ENCODE measurements at regions not wholly inside any gene's neighbourhood (a gene's known extent, or its start where the extent isn't known, plus 50 kb on each side); places are given as distances from the start of the nearest gene placed in this dataset.

DNA sequence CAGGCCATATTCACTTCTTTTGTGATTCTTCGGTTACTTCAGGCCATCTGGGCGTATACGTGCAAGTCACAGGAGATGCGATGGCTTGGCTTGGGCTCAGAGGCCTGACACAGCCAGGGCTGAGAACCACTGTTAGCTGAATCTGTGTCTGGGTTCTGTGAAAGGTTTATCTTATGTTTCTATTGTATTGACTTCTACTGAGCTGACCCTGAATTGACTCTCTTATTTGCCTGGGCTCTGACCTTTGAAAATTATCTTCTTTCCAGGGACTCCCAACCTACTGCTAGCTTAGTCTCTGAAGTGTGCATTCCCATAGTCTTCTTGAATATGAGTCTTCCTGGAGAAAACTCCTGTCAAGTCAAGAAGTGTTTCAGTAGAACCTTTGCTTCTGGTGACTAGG, 226.4 kb upstream of the SOX4 start:
- Histone ChIP-seq H3K27ac (no peak overlapping the region), H3K4me3 (no peak overlapping the region), H3K4me1 (replicated peaks in 1 of 2) (peaks cover 2 to 9% of the 10 kb centered on the region in 2 donors)
- ATAC-seq (replicated peaks in 6 of 8): no peak
- in situ Hi-C loops (cut with MboI; ENCODE audit: low pct_unique_long_range_greater_than_20kb in 2 of 9, low sequenced_read_pairs in 9 of 9, unreplicated experiment in 9 of 9): no loop called here
- WGBS, 10 experiments: 83 to 100% (median 98%) methylated on average over 1 to 4 of the region's 4 CpGs; no CpG with 5 or more reads in 6 of the 10 experiments

DNA sequence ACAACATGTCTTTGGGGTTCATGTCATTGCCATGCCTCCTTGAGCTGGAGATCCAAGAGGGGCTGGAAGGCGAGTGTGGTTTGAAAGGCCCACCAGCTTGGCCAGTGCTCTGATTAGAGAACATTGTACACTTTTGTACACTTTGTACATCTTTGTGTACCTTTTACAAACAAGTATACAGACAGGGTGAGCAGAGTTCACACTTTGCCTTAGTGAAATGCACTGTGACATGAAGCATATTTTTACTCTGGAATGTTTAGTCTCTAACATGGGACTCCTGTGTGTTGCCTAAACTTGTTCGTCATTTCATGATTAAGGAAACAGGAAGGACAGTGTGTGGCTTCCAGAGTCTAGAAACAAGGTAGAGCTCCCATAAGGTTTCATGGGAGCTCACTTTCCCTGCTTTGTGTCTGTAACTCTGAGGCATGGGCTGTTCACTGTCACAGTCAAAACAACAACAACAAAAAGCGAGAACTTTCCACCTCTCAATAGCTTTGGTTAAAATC, 225.8 kb upstream of the SOX4 start:
- no peak overlapping the region for H3K4me3 ChIP-seq
- H3K27ac ChIP-seq: no peak overlapping the region
- no peak for ATAC-seq (replicated peaks in 6 of 8)
- peaks cover 2 to 9% of the 10 kb centered on the region in 2 donors for H3K4me1 ChIP-seq (replicated peaks in 1 of 2)
- in situ Hi-C loops (cut with MboI; ENCODE audit: low pct_unique_long_range_greater_than_20kb in 2 of 9, low sequenced_read_pairs in 9 of 9, unreplicated experiment in 9 of 9): no loop called here
- 62 to 100% (median 97%) methylated on average over 1 to 3 of the region's 3 CpGs; no CpG with 5 or more reads in 1 of the 10 experiments for WGBS, 10 experiments

DNA sequence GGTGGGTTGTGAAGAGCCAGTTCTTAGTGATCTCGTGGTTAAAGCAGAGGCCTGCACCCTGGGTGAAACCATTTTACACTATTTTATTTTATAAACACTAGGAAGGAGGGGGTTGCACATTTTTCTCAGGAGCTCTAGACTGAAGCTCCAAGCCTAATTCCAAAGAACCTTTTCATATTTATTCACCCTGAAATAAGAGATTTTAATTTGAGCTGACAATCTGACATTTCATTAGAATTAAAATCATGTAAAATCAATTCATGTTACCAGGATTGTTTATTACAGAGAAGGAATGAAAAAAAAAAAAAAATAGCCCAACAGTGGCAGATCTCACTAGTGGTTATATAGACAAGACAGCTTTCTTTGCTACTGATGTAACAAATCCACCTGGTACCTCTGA, 222.5 kb upstream of the SOX4 start:
- in situ Hi-C loops (cut with MboI; ENCODE audit: low pct_unique_long_range_greater_than_20kb in 2 of 9, low sequenced_read_pairs in 9 of 9, unreplicated experiment in 9 of 9): no loop called here
- no peak for ATAC-seq (replicated peaks in 6 of 8)
- 0 to 90% (median 71%) methylated on average over 1 of the region's 1 CpG; no CpG with 5 or more reads in 3 of the 10 experiments for WGBS, 10 experiments
- no peak overlapping the region for H3K27ac ChIP-seq
- no peak overlapping the region for H3K4me3 ChIP-seq
- H3K4me1 ChIP-seq (replicated peaks in 1 of 2): peaks cover 9 to 15% of the 10 kb centered on the region in 2 donors

GRCh38 chr6:21371676-21372171, 221.8 kb upstream of the SOX4 start:
- in situ Hi-C loops (cut with MboI; ENCODE audit: low pct_unique_long_range_greater_than_20kb in 2 of 9, low sequenced_read_pairs in 9 of 9, unreplicated experiment in 9 of 9): no loop called here
- Histone ChIP-seq H3K27ac (no peak overlapping the region), H3K4me3 (no peak overlapping the region), H3K4me1 (replicated peaks in 1 of 2) (peaks cover 9 to 15% of the 10 kb centered on the region in 2 donors)
- ATAC-seq (replicated peaks in 6 of 8): peak in 4 of 8 experiments; percentile 32 to 88 (median 76)
- WGBS, 10 experiments: 0 to 40% (median 14%) methylated on average over 1 to 6 of the region's 6 CpGs; no CpG with 5 or more reads in 1 of the 10 experiments

DNA sequence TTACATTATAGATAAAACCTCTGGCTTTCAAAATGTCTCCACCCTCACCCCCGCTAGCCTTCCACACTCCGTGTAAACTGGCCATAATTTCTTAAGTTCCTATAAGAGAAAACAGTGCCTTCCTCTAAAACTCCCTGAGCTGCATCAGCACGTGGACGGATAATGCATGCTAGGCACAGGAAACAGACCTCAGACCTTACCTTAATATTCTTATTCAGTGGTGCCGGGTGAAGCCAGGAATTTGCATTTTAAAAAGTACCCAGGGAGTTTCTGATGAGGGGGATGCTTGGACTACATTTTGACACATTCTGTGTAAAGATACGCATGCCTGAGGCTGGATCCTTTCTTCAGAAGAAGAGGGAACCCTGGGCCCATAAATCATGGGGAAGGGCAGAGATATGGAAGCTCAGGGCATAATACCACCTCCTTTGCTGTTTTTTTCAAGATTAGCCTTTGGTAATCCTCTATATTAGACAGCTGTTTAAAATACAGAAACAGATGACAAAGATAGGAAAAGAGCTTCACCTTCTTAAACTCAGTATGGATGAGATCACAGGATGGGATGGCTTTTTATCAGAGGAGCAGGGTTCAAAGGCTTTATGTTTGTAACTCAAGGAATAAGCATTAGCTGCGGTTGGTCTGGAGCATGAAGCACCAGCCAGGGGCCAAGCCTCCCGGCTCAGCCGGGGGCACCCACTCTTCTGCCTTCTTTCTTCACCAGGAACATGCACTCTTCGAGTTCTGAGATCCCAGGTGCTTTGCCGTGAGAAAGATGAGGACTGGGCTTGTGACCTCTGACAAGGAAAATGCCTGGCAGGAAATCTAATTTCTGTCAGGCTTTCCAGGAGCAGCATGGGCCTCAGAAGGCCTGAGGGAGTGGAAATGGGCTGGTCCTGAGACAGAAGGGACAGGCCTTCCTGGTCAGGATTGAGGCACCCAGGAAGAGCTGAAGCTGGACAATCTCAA, 218.1 kb upstream of the SOX4 start:
- in situ Hi-C loops (cut with MboI; ENCODE audit: low pct_unique_long_range_greater_than_20kb in 2 of 9, low sequenced_read_pairs in 9 of 9, unreplicated experiment in 9 of 9): no loop called here
- Histone ChIP-seq H3K4me3 (no peak overlapping the region), H3K4me1 (replicated peaks in 1 of 2) (peaks cover 9 to 15% of the 10 kb centered on the region in 2 donors), H3K27ac (no peak overlapping the region)
- ATAC-seq (replicated peaks in 6 of 8): peak in 3 of 8 experiments; percentile 21 to 31 (median 27)
- WGBS, 10 experiments: 59 to 85% (median 73%) methylated on average over 3 to 9 of the region's 11 CpGs; no CpG with 5 or more reads in 2 of the 10 experiments

- no peak for ATAC-seq (replicated peaks in 6 of 8)
- Histone ChIP-seq H3K4me1 (replicated peaks in 1 of 2) (peaks cover 6 to 20% of the 10 kb centered on the region in 2 donors), H3K27ac (no peak overlapping the region), H3K4me3 (no peak overlapping the region)
- in situ Hi-C loops (cut with MboI; ENCODE audit: low pct_unique_long_range_greater_than_20kb in 2 of 9, low sequenced_read_pairs in 9 of 9, unreplicated experiment in 9 of 9): no loop called here
- 84 to 100% (median 92%) methylated on average over 1 to 4 of the region's 6 CpGs for WGBS, 10 experiments
Measured at GRCh38 chr6:21377356-21377755, 216.2 kb upstream of the SOX4 start.

DNA sequence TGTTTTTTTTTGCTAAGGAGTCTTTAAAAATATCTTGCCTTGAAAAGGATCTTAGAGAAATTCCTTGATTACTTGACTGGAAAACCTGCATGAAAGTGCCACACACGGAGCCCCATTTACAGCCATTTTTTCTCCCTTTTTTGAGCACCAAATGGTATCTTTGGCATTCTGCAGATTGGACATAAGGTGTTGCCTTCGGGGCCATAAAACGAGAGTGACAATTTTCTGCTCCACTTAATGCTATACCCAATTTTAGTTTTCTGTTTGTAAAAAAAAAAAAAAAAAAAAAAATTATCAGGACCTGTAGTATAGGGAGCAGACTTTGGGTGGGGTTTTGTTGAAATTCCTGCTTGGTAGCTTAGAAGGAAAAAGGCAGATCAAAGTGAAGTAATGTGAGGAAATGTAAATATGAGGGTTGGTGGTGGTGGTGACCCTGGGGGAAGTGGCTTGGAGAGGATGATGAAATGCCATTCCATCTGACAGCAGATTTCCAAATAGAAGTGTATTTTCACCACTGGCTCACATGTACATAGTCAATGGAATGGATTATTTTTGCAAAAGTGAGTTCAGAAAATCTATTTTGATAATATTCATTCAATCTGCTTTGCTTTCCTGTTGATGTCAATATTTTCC, 212.1 kb upstream of the SOX4 start:
- WGBS, 10 experiments: 0 to 89% (median 81%) methylated on average over 1 to 3 of the region's 3 CpGs; no CpG with 5 or more reads in 2 of the 10 experiments
- H3K4me1 ChIP-seq (replicated peaks in 1 of 2): peaks cover 28 to 33% of the 10 kb centered on the region in 2 donors
- in situ Hi-C loops (cut with MboI; ENCODE audit: low pct_unique_long_range_greater_than_20kb in 2 of 9, low sequenced_read_pairs in 9 of 9, unreplicated experiment in 9 of 9): no loop called here
- H3K27ac ChIP-seq: no peak overlapping the region
- no peak overlapping the region for H3K4me3 ChIP-seq
- ATAC-seq (replicated peaks in 6 of 8): peak in 5 of 8 experiments; percentile 16 to 93 (median 73)

GRCh38 chr6:21382821-21383449, 210.6 kb upstream of the SOX4 start:
- no peak overlapping the region for H3K27ac ChIP-seq
- 64 to 100% (median 77%) methylated on average over 1 to 10 of the region's 12 CpGs; no CpG with 5 or more reads in 2 of the 10 experiments for WGBS, 10 experiments
- H3K4me1 ChIP-seq (replicated peaks in 1 of 2): peaks cover 28 to 33% of the 10 kb centered on the region in 2 donors
- in situ Hi-C loops (cut with MboI; ENCODE audit: low pct_unique_long_range_greater_than_20kb in 2 of 9, low sequenced_read_pairs in 9 of 9, unreplicated experiment in 9 of 9): no loop called here
- peak in 5 of 8 experiments; percentile 47 to 75 (median 64) for ATAC-seq (replicated peaks in 6 of 8)
- H3K4me3 ChIP-seq: no peak overlapping the region

- 40 to 100% (median 72%) methylated on average over 1 to 14 of the region's 17 CpGs for WGBS, 10 experiments
- Histone ChIP-seq H3K4me1 (replicated peaks in 1 of 2) (peaks cover 28 to 33% of the 10 kb centered on the region in 2 donors), H3K27ac (peak overlapping the region in 1 of 2 donors; percentile 15), H3K4me3 (no peak overlapping the region)
- ATAC-seq (replicated peaks in 6 of 8): peak in 5 of 8 experiments; percentile 38 to 75 (median 44)
- in situ Hi-C loops (cut with MboI; ENCODE audit: low pct_unique_long_range_greater_than_20kb in 2 of 9, low sequenced_read_pairs in 9 of 9, unreplicated experiment in 9 of 9): no loop called here
Measured at GRCh38 chr6:21383450-21384085, 210.0 kb upstream of the SOX4 start.

GRCh38 chr6:21384216-21384615, 209.3 kb upstream of the SOX4 start:
- no peak for ATAC-seq (replicated peaks in 6 of 8)
- in situ Hi-C loops (cut with MboI; ENCODE audit: low pct_unique_long_range_greater_than_20kb in 2 of 9, low sequenced_read_pairs in 9 of 9, unreplicated experiment in 9 of 9): no loop called here
- no peak overlapping the region for H3K27ac ChIP-seq
- WGBS, 10 experiments: 44 to 82% (median 56%) methylated on average over 1 to 8 of the region's 8 CpGs
- H3K4me3 ChIP-seq: no peak overlapping the region
- H3K4me1 ChIP-seq (replicated peaks in 1 of 2): peaks cover 28 to 33% of the 10 kb centered on the region in 2 donors

- 80 to 100% (median 96%) methylated on average over 1 to 2 of the region's 2 CpGs; no CpG with 5 or more reads in 2 of the 10 experiments for WGBS, 10 experiments
- in situ Hi-C loops (cut with MboI; ENCODE audit: low pct_unique_long_range_greater_than_20kb in 2 of 9, low sequenced_read_pairs in 9 of 9, unreplicated experiment in 9 of 9): no loop called here
- H3K4me3 ChIP-seq: no peak overlapping the region
- H3K4me1 ChIP-seq (replicated peaks in 1 of 2): peaks cover 25 to 29% of the 10 kb centered on the region in 2 donors
- no peak overlapping the region for H3K27ac ChIP-seq
- ATAC-seq (replicated peaks in 6 of 8): no peak
Measured at GRCh38 chr6:21386744-21387143, 206.8 kb upstream of the SOX4 start.

- no peak overlapping the region for H3K27ac ChIP-seq
- H3K4me3 ChIP-seq: no peak overlapping the region
- in situ Hi-C loops (cut with MboI; ENCODE audit: low pct_unique_long_range_greater_than_20kb in 2 of 9, low sequenced_read_pairs in 9 of 9, unreplicated experiment in 9 of 9): no loop called here
- peaks cover 5 to 11% of the 10 kb centered on the region in 2 donors for H3K4me1 ChIP-seq (replicated peaks in 1 of 2)
- 10 to 100% (median 75%) methylated on average over 2 to 5 of the region's 5 CpGs; no CpG with 5 or more reads in 1 of the 10 experiments for WGBS, 10 experiments
- no peak for ATAC-seq (replicated peaks in 6 of 8)
Measured at GRCh38 chr6:21390532-21391213, 202.9 kb upstream of the SOX4 start.
